ENCODE measurements at regions not wholly inside any gene's neighbourhood (a gene's known extent, or its start where the extent isn't known, plus 50 kb on each side); places are given as distances from the start of the nearest gene placed in this dataset.

- no peak for TF ChIP-seq BRD4 (IDR thresholded peaks at IDR 0.05)
- TF ChIP-seq, protein P1, sequence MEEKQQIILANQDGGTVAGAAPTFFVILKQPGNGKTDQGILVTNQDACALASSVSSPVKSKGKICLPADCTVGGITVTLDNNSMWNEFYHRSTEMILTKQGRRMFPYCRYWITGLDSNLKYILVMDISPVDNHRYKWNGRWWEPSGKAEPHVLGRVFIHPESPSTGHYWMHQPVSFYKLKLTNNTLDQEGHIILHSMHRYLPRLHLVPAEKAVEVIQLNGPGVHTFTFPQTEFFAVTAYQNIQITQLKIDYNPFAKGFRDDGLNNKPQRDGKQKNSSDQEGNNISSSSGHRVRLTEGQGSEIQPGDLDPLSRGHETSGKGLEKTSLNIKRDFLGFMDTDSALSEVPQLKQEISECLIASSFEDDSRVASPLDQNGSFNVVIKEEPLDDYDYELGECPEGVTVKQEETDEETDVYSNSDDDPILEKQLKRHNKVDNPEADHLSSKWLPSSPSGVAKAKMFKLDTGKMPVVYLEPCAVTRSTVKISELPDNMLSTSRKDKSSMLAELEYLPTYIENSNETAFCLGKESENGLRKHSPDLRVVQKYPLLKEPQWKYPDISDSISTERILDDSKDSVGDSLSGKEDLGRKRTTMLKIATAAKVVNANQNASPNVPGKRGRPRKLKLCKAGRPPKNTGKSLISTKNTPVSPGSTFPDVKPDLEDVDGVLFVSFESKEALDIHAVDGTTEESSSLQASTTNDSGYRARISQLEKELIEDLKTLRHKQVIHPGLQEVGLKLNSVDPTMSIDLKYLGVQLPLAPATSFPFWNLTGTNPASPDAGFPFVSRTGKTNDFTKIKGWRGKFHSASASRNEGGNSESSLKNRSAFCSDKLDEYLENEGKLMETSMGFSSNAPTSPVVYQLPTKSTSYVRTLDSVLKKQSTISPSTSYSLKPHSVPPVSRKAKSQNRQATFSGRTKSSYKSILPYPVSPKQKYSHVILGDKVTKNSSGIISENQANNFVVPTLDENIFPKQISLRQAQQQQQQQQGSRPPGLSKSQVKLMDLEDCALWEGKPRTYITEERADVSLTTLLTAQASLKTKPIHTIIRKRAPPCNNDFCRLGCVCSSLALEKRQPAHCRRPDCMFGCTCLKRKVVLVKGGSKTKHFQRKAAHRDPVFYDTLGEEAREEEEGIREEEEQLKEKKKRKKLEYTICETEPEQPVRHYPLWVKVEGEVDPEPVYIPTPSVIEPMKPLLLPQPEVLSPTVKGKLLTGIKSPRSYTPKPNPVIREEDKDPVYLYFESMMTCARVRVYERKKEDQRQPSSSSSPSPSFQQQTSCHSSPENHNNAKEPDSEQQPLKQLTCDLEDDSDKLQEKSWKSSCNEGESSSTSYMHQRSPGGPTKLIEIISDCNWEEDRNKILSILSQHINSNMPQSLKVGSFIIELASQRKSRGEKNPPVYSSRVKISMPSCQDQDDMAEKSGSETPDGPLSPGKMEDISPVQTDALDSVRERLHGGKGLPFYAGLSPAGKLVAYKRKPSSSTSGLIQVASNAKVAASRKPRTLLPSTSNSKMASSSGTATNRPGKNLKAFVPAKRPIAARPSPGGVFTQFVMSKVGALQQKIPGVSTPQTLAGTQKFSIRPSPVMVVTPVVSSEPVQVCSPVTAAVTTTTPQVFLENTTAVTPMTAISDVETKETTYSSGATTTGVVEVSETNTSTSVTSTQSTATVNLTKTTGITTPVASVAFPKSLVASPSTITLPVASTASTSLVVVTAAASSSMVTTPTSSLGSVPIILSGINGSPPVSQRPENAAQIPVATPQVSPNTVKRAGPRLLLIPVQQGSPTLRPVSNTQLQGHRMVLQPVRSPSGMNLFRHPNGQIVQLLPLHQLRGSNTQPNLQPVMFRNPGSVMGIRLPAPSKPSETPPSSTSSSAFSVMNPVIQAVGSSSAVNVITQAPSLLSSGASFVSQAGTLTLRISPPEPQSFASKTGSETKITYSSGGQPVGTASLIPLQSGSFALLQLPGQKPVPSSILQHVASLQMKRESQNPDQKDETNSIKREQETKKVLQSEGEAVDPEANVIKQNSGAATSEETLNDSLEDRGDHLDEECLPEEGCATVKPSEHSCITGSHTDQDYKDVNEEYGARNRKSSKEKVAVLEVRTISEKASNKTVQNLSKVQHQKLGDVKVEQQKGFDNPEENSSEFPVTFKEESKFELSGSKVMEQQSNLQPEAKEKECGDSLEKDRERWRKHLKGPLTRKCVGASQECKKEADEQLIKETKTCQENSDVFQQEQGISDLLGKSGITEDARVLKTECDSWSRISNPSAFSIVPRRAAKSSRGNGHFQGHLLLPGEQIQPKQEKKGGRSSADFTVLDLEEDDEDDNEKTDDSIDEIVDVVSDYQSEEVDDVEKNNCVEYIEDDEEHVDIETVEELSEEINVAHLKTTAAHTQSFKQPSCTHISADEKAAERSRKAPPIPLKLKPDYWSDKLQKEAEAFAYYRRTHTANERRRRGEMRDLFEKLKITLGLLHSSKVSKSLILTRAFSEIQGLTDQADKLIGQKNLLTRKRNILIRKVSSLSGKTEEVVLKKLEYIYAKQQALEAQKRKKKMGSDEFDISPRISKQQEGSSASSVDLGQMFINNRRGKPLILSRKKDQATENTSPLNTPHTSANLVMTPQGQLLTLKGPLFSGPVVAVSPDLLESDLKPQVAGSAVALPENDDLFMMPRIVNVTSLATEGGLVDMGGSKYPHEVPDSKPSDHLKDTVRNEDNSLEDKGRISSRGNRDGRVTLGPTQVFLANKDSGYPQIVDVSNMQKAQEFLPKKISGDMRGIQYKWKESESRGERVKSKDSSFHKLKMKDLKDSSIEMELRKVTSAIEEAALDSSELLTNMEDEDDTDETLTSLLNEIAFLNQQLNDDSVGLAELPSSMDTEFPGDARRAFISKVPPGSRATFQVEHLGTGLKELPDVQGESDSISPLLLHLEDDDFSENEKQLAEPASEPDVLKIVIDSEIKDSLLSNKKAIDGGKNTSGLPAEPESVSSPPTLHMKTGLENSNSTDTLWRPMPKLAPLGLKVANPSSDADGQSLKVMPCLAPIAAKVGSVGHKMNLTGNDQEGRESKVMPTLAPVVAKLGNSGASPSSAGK (IDR thresholded peaks at IDR 0.05): no peak
- TF ChIP-seq MAFG (tag; conservative IDR thresholded peaks at IDR 0.05): no peak
- peak; percentile 47; the same call in 1 of the 2 replicates for TF ChIP-seq ATF4 (CRISPR knock-in tag; IDR thresholded peaks at IDR 0.05)
- peak; percentile 33; the same call in 1 of the 2 replicates for TF ChIP-seq JUND (IDR thresholded peaks at IDR 0.05; ENCODE audit: borderline replicate concordance, low read depth, low read length)
- no peak for TF ChIP-seq JUND (tag; IDR thresholded peaks at IDR 0.05; ENCODE audit: borderline replicate concordance, low read depth, low read length)
- no peak for TF ChIP-seq TAF9B (IDR thresholded peaks at IDR 0.05; ENCODE audit: partially characterized antibody)
Observed at GRCh38 chr10:6840201-6840691, 260.2 kb upstream of the PRKCQ start (continued).
